Ureter (tissue), 1 donor: ENCODE measurements at regions not wholly inside any gene's neighbourhood (a gene's known extent, or its start where the extent isn't known, plus 50 kb on each side); places are given as distances from the start of the nearest gene placed in this dataset.
"Not testable (repeated sequence)": the region's sequence is repeated elsewhere in the genome, so short reads cannot be mapped to it uniquely, and the experiment has no call there.

ENCODE experiments used
- DNase-seq: peaks from one replicate; pipeline ENCODE4 v3.0.0-alpha.2; 2020; ENCODE audit warnings: low spot score
- donor health status: DM: yes; HTN: yes; CAD: no.

DNA sequence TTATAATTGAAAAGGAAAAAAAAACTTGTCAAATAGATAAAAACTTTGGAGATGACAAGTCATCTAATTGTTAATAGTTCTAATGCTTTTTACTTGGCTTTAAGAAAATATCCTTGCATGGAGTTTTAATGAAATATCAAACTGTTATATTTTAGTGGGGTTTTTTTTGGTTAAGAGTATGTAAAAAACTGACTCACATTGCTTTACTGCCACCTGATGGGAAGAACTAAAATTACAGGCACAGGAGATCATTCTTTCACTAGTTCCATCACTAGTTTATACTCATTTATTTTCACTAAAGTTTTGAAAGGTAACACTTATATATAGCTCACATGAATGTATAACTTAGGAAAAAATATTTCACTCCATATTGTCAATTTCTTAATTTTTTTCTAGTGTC, 309.1 kb downstream of the LMBRD1 start:
- no peak for DNase-seq

DNA sequence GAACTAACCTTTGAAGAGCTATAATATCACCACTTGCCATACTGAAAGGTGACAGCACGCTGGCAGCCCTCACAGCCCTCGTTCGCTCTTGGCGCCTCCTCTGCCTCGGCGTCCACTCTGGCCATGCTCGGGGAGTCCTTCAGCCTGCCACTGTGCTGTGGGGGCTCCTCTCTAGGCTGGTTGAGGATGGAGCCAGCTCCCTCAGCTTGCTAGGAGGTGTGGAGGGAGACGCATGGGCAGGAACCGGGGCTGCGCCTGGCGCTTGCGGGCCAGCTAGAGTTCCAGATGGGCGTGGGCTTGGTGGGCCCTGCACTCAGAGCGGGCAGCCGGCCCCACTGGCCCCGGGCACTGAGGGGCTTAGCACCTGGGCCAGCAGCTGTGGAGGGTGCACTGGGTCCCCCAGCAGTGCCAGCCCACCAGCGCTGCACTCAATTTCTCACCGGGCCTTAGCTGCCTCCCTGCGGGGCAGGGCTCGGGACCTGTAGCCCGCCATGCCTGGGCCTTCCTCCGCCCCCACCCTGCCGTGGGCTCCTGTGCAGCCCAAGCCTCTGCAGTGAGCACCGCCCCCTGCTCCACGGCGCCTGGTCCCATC, 329.7 kb downstream of the LMBRD1 start:
- no peak for DNase-seq

DNA sequence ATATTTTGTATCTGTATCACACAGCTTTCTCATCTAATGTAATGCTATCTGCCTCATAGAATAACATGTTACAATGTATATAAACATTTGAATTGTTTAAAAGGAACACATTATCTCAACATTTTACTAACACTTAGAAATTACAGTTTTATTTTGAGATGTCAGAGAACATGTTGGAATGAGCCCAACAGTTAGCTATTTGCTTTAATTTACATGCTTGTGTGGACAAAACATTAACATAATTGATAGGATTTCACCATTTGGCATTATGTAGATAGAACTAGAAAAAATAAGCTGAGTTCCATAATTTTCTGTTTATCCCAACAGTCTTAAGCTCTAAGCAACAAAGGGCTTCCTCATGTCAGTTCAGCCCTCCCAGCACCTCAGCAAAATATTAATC, 330.9 kb downstream of the LMBRD1 start:
- no peak for DNase-seq

DNA sequence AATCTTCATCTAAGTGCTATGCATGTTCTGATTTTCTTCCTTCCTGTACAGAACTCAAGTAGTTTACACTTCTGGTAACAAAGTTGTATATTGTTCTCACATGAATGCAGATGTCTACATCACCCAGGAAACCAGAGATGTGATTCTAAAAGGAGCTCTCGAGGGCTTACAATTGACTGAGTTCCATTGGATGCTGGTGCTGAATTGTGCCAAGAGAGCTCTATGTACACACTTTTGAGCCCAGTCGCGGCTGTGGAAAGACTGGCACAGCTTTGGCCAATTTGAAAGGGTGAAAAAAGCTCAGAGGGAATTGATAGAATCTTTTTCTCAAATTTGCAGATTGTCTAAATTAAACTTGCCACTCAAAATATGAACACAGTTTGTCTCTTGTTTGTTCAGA, 340.7 kb downstream of the LMBRD1 start:
- no peak for DNase-seq

DNA sequence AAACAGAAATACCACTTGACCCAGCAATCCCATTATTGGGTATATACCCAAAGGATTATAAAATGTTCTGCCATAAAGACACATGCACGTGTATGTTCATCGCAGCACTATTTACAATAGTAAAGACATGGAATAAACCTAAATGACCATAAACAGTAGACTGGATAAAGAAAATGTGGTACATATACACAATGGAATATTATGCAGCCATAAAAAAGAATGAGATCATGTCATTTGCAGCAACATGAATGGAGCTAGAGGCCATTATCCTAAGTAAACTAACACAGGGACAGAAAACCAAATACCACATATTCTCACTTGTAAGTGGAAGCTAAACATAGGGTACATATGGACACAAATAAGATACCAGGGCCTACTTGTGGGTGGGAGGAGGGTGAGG, 342.2 kb downstream of the LMBRD1 start:
- not testable (repeated sequence) for DNase-seq

DNA sequence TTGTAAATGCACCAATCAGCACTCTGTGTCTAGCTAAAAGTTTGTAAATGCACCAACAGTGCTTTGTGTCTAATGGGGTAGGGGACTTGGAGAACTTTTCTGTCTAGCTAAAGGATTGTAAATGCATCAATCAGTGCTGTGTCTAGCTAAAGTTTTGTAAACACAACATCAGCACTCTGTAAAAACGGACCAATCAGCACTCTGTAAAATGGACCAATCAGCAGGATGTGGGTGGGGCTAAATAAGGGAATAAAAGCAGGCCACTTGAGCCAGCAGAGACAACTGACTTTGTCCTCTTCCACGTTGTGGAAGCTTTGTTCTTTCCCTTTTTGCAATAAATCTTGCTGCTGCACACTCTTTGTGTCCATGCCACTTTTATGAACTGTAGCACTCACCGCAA, 346.3 kb downstream of the LMBRD1 start:
- not testable (repeated sequence) for DNase-seq

DNA sequence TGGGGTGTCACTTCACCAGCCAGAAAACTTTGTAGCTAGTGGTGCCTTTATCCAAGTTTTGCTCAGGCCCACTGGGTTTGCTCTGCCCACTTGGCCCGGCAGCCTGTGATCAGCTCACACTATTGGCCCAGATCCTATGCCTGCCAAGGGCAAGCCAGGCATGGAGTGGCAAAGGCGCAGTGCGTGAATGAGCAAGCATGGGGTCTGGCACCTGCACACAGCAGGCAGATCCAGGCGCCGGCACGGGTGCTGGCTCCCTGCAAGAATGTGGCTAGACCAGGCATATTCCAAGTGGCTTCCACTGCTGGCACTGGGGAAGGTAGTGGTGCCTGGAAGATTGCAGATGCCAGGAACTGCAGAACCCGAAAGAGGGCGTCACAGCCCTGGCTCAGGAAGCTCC, 346.9 kb downstream of the LMBRD1 start:
- no peak for DNase-seq
